Mesendoderm (in vitro differentiated cells): ENCODE measurements at regions not wholly inside any gene's neighbourhood (a gene's known extent, or its start where the extent isn't known, plus 50 kb on each side); places are given as distances from the start of the nearest gene placed in this dataset.

Source experiments
- DNase-seq: peaks from one replicate; pipeline ENCODE4 v3.0.0; 2013
- H2AK5ac ChIP-seq: 2 replicates; pipeline ENCODE4 v1.6.1; 2013; ENCODE audit warnings: low read length, inconsistent platforms
- H2BK120ac ChIP-seq: 2 replicates; pipeline ENCODE4 v1.6.1; 2013; ENCODE audit warnings: low read depth, mild to moderate bottlenecking, low read length, moderate library complexity, mixed read lengths
- H2BK15ac ChIP-seq: replicated peaks from 2 replicates; pipeline ENCODE4 v1.6.1; 2013; ENCODE audit warnings: low read depth, mild to moderate bottlenecking, moderate library complexity
- H2BK5ac ChIP-seq: 2 replicates; pipeline ENCODE4 v1.6.1; 2013; ENCODE audit warnings: low read length, inconsistent platforms
- H3K18ac ChIP-seq: 2 replicates; pipeline ENCODE4 v1.6.1; 2013; ENCODE audit warnings: mild to moderate bottlenecking, low read length, mixed read lengths
- H3K23ac ChIP-seq: one replicate; pipeline ENCODE4 v1.6.1; 2013; ENCODE audit warnings: low read length
- H3K27ac ChIP-seq: 2 replicates; pipeline ENCODE4 v1.5.1; 2013; ENCODE audit warnings: low read depth, mild to moderate bottlenecking, inconsistent platforms, low read length, moderate library complexity
- H3K27me3 ChIP-seq: 2 replicates; pipeline ENCODE4 v1.6.1; 2013; ENCODE audit warnings: low read length, control low read depth, mild to moderate bottlenecking, inconsistent platforms; ENCODE audit not compliant: insufficient read depth, poor library complexity
- H3K36me3 ChIP-seq: 2 replicates; pipeline ENCODE4 v1.6.1; 2013; ENCODE audit warnings: low read length, inconsistent platforms; ENCODE audit not compliant: control insufficient read depth, insufficient read depth
- H3K4ac ChIP-seq: one replicate; pipeline ENCODE4 v1.6.1; 2013; ENCODE audit warnings: low read depth, mild to moderate bottlenecking, low read length, moderate library complexity
- H3K4me1 ChIP-seq: 2 replicates; pipeline ENCODE4 v1.6.1; 2013; ENCODE audit warnings: low read depth, low read length, inconsistent platforms; ENCODE audit not compliant: control insufficient read depth
- H3K4me2 ChIP-seq: 2 replicates; pipeline ENCODE4 v1.6.1; 2013; ENCODE audit warnings: low read length
- H3K4me3 ChIP-seq: 2 replicates; pipeline ENCODE4 v1.5.1; 2013; ENCODE audit warnings: mild to moderate bottlenecking, low read length
- H3K56ac ChIP-seq: one replicate; pipeline ENCODE4 v1.6.1; 2013; ENCODE audit warnings: low read length
- H3K79me1 ChIP-seq: 2 replicates; pipeline ENCODE4 v1.6.1; 2013; ENCODE audit warnings: low read length, inconsistent platforms
- H3K79me2 ChIP-seq: 2 replicates; pipeline ENCODE4 v1.6.1; 2013; ENCODE audit warnings: mild to moderate bottlenecking, low read length; ENCODE audit not compliant: control insufficient read depth, insufficient read depth
- H3K9ac ChIP-seq: 2 replicates; pipeline ENCODE4 v1.6.1; 2013; ENCODE audit warnings: low read length, inconsistent platforms
- H4K5ac ChIP-seq: one replicate; pipeline ENCODE4 v1.6.1; 2013; ENCODE audit warnings: low read length
- H4K8ac ChIP-seq: one replicate; pipeline ENCODE4 v1.6.1; 2013; ENCODE audit warnings: low read depth, mild to moderate bottlenecking, control low read depth, low read length, moderate library complexity
- WGBS: extraction: QIAGEN DNeasy Blood & Tissue Kit; methylation state at CpG from one replicate; pipeline ENCODE4 v1.1.7; 2013; ENCODE audit warnings: low lambda C conversion rate, missing lambda C conversion rate; ENCODE audit not compliant: insufficient coverage; ENCODE audit errors: extremely low coverage; 5-methylcytosine and 5-hydroxymethylcytosine counted together

DNA sequence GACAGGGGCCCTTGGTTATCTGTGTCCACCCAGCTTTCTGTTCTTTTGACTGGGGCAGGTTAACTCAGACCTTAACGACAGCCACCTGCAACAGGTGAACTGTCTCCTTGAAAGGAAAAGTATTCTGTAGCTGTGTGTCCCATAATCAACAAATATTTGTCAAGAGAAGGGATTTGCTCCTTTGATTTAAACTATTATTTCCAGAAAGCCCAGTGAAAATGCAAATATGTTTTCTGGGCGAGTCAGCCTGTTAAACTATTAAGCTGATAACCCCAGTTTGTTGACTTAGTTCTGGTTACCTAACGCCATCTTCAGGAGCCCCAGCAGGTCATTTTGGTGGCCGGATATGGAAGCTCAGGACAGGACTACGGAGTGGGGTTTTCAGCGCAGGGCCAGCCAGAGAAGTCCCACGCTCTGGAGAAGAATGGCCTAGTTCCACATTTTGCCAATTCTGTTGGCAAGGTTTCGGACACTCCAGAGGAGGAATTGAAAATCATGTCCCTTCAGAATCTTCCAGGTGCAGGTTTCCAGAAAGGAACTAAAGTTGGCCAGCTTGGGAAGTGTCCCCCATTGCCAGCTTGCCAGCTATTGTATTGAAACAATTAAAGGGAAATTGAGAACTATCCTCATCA lies 54.5 kb downstream of the ADRA2A start:
- no peak overlapping the region for H3K4me2 ChIP-seq
- H4K5ac ChIP-seq, result no peak overlapping the region
- DNase-seq, result peak; percentile 17
- H3K4ac ChIP-seq, result no peak overlapping the region
- no peak overlapping the region for H3K23ac ChIP-seq
- no peaks in the 10 kb centered on the region for H3K79me1 ChIP-seq
- H3K56ac ChIP-seq, result no peak overlapping the region
- no peak overlapping the region for H2BK15ac ChIP-seq
- H3K27me3 ChIP-seq, result no peaks in the 10 kb centered on the region
- H3K18ac ChIP-seq, result no peak overlapping the region
- no peak overlapping the region for H2AK5ac ChIP-seq
- H3K79me2 ChIP-seq, result no peaks in the 10 kb centered on the region
- H3K4me1 ChIP-seq, result no peaks in the 10 kb centered on the region
- WGBS, result no CpG with 5 or more reads among the region's 8 CpGs
- no peak overlapping the region for H2BK120ac ChIP-seq
- H2BK5ac ChIP-seq, result no peak overlapping the region
- H3K27ac ChIP-seq, result no peak overlapping the region
- no peak overlapping the region for H4K8ac ChIP-seq
- no peaks in the 10 kb centered on the region for H3K36me3 ChIP-seq
- no peak overlapping the region for H3K4me3 ChIP-seq
- no peak overlapping the region for H3K9ac ChIP-seq

GRCh38 chr10:111137007-111137406 lies 60.2 kb downstream of the ADRA2A start:
- no peaks in the 10 kb centered on the region for H3K79me1 ChIP-seq
- peak; percentile 41 for DNase-seq
- WGBS, result no CpG with 5 or more reads among the region's 6 CpGs

GRCh38 chr10:111137587-111137986 lies 60.8 kb downstream of the ADRA2A start:
- DNase-seq, result no peak
- H2BK15ac ChIP-seq, result no peak overlapping the region
- H3K56ac ChIP-seq, result no peak overlapping the region
- no peak overlapping the region for H3K27ac ChIP-seq
- H3K4me2 ChIP-seq, result no peak overlapping the region
- H3K79me1 ChIP-seq, result no peaks in the 10 kb centered on the region
- no peaks in the 10 kb centered on the region for H3K27me3 ChIP-seq
- no peak overlapping the region for H4K5ac ChIP-seq
- no peaks in the 10 kb centered on the region for H3K79me2 ChIP-seq
- H3K9ac ChIP-seq, result no peak overlapping the region
- no peaks in the 10 kb centered on the region for H3K4me1 ChIP-seq
- H2AK5ac ChIP-seq, result no peak overlapping the region
- H3K23ac ChIP-seq, result no peak overlapping the region
- no peak overlapping the region for H3K4ac ChIP-seq
- H3K4me3 ChIP-seq, result no peak overlapping the region
- no peak overlapping the region for H2BK120ac ChIP-seq
- H3K36me3 ChIP-seq, result no peaks in the 10 kb centered on the region
- H4K8ac ChIP-seq, result no peak overlapping the region
- WGBS, result no CpG with 5 or more reads among the region's 4 CpGs
- H2BK5ac ChIP-seq, result no peak overlapping the region
- no peak overlapping the region for H3K18ac ChIP-seq

More at GRCh38 chr10:111137007-111137406, 60.2 kb downstream of the ADRA2A start:
- Histone ChIP-seq H3K56ac (no peak overlapping the region), H3K4me3 (no peak overlapping the region), H3K79me2 (no peaks in the 10 kb centered on the region), H3K4ac (no peak overlapping the region), H4K8ac (no peak overlapping the region), H3K27me3 (no peaks in the 10 kb centered on the region), H2BK120ac (no peak overlapping the region), H3K18ac (no peak overlapping the region), H3K4me1 (no peaks in the 10 kb centered on the region), H4K5ac (no peak overlapping the region), H3K4me2 (no peak overlapping the region), H3K27ac (no peak overlapping the region), H3K23ac (no peak overlapping the region), H3K9ac (no peak overlapping the region), H3K36me3 (no peaks in the 10 kb centered on the region), H2AK5ac (no peak overlapping the region), H2BK5ac (no peak overlapping the region), H2BK15ac (no peak overlapping the region)

- Histone ChIP-seq H3K27me3 (no peaks in the 10 kb centered on the region), H3K79me2 (no peaks in the 10 kb centered on the region), H3K18ac (no peak overlapping the region), H2BK5ac (no peak overlapping the region), H3K27ac (no peak overlapping the region), H4K8ac (no peak overlapping the region), H3K36me3 (no peaks in the 10 kb centered on the region), H3K4me1 (no peaks in the 10 kb centered on the region), H3K4me2 (no peak overlapping the region), H3K4me3 (no peak overlapping the region), H3K56ac (no peak overlapping the region), H3K9ac (no peak overlapping the region), H3K79me1 (no peaks in the 10 kb centered on the region), H3K4ac (no peak overlapping the region), H2BK15ac (no peak overlapping the region), H3K23ac (no peak overlapping the region), H2AK5ac (no peak overlapping the region), H4K5ac (no peak overlapping the region), H2BK120ac (no peak overlapping the region)
- DNase-seq, result no peak
- WGBS, result no CpG with 5 or more reads among the region's 7 CpGs
Measured at GRCh38 chr10:111138544-111138943, 61.7 kb downstream of the ADRA2A start.

GRCh38 chr10:111139567-111139966 lies 62.7 kb downstream of the ADRA2A start:
- no peaks in the 10 kb centered on the region for H3K36me3 ChIP-seq
- no peak overlapping the region for H3K23ac ChIP-seq
- H3K79me1 ChIP-seq, result no peaks in the 10 kb centered on the region
- no peak for DNase-seq
- no peaks in the 10 kb centered on the region for H3K4me1 ChIP-seq
- no peak overlapping the region for H3K4ac ChIP-seq
- H2BK5ac ChIP-seq, result no peak overlapping the region
- H3K79me2 ChIP-seq, result no peaks in the 10 kb centered on the region
- H3K27me3 ChIP-seq, result no peaks in the 10 kb centered on the region
- no peak overlapping the region for H3K27ac ChIP-seq
- no peak overlapping the region for H3K9ac ChIP-seq
- H3K4me3 ChIP-seq, result no peak overlapping the region
- H2BK15ac ChIP-seq, result no peak overlapping the region
- H3K18ac ChIP-seq, result no peak overlapping the region
- no peak overlapping the region for H3K4me2 ChIP-seq
- no peak overlapping the region for H4K5ac ChIP-seq
- no peak overlapping the region for H2AK5ac ChIP-seq
- no peak overlapping the region for H4K8ac ChIP-seq
- H3K56ac ChIP-seq, result no peak overlapping the region
- no peak overlapping the region for H2BK120ac ChIP-seq
- no CpG with 5 or more reads among the region's 14 CpGs for WGBS
